Testis (tissue), 2 donors: ENCODE measurements at regions not wholly inside any gene's neighbourhood (a gene's known extent, or its start where the extent isn't known, plus 50 kb on each side); places are given as distances from the start of the nearest gene placed in this dataset.

Experiments used
- CTCF ChIP-seq, 3 experiments: fragments of 450-650 bp in 2 of 3; fragments of 200-600 bp in 1 of 3; sonication (generic) in 1 of 3; IDR thresholded peaks; one replicate each; pipeline ENCODE4 v1.5.1; 2016 to 2019; ENCODE audit warnings: antibody characterized with exemption in 3 of 3, mild to moderate bottlenecking in 2 of 3, moderate library complexity in 1 of 3
- POLR2A ChIP-seq: fragments of 450-650 bp; IDR thresholded peaks from one replicate; pipeline ENCODE4 v1.6.1; 2017; ENCODE audit warnings: antibody characterized with exemption, mild to moderate bottlenecking, moderate library complexity

GRCh38 chr4:3346146-3346545, 53.3 kb downstream of the RGS12 start:
- TF ChIP-seq CTCF (IDR thresholded peaks at IDR 0.05) (peak; percentile 79 to 84 (median 82)), POLR2A (no peak)
